ENCODE measurements at regions not wholly inside any gene's neighbourhood (a gene's known extent, or its start where the extent isn't known, plus 50 kb on each side); places are given as distances from the start of the nearest gene placed in this dataset.

GRCh38 chr6:111984516-111985201, 69.2 kb upstream of the CCN6 start:
- DNase-seq (ENCODE audit: low read depth in 2 of 2, low spot score in 1 of 2), result no peak

- DNase-seq (ENCODE audit: low read depth in 2 of 2, low spot score in 1 of 2), result peak in 1 of 2 donors; percentile 29
These were observed 68.6 kb upstream of the CCN6 start for GRCh38 chr6:111985202-111985731.

- no peak for DNase-seq (ENCODE audit: low read depth in 2 of 2, low spot score in 1 of 2)
These were observed 67.3 kb upstream of the CCN6 start for GRCh38 chr6:111986651-111987050.

GRCh38 chr6:111987295-111987694, 66.6 kb upstream of the CCN6 start:
- DNase-seq (ENCODE audit: low read depth in 2 of 2, low spot score in 1 of 2), result no peak

GRCh38 chr6:111988926-111989325, 65.0 kb upstream of the CCN6 start:
- DNase-seq (ENCODE audit: low read depth in 2 of 2, low spot score in 1 of 2), result no peak

- DNase-seq (ENCODE audit: low read depth in 2 of 2, low spot score in 1 of 2), result no peak
These were observed 64.2 kb upstream of the CCN6 start for GRCh38 chr6:111989743-111990142.

GRCh38 chr6:111990214-111990613, 63.7 kb upstream of the CCN6 start:
- DNase-seq (ENCODE audit: low read depth in 2 of 2, low spot score in 1 of 2), result no peak

GRCh38 chr6:111992851-111993250, 61.1 kb upstream of the CCN6 start:
- DNase-seq (ENCODE audit: low read depth in 2 of 2, low spot score in 1 of 2), result no peak

GRCh38 chr6:111993342-111993741, 60.6 kb upstream of the CCN6 start:
- no peak for DNase-seq (ENCODE audit: low read depth in 2 of 2, low spot score in 1 of 2)

- no peak for DNase-seq (ENCODE audit: low read depth in 2 of 2, low spot score in 1 of 2)
These were observed 59.1 kb upstream of the CCN6 start for GRCh38 chr6:111994791-111995190.

GRCh38 chr6:111995404-111995803, 58.5 kb upstream of the CCN6 start:
- no peak for DNase-seq (ENCODE audit: low read depth in 2 of 2, low spot score in 1 of 2)

- no peak for DNase-seq (ENCODE audit: low read depth in 2 of 2, low spot score in 1 of 2)
These were observed 57.6 kb upstream of the CCN6 start for GRCh38 chr6:111996144-111996865.

- DNase-seq (ENCODE audit: low read depth in 2 of 2, low spot score in 1 of 2), result peak; percentile 51 to 52
These were observed 56.6 kb upstream of the CCN6 start for GRCh38 chr6:111997078-111997852.

GRCh38 chr6:111997853-111998208, 56.1 kb upstream of the CCN6 start:
- no peak for DNase-seq (ENCODE audit: low read depth in 2 of 2, low spot score in 1 of 2)

GRCh38 chr6:112002307-112002706, 51.6 kb upstream of the CCN6 start:
- DNase-seq (ENCODE audit: low read depth in 2 of 2, low spot score in 1 of 2), result no peak
